H1 (cell line): ENCODE measurements at regions not wholly inside any gene's neighbourhood (a gene's known extent, or its start where the extent isn't known, plus 50 kb on each side); places are given as distances from the start of the nearest gene placed in this dataset.

Experiments
- CHD1 ChIP-seq: IDR thresholded peaks from 2 replicates; pipeline ENCODE4 v1.6.1; 2012; ENCODE audit warnings: low read depth, low read length, improper control_type of control experiment
- CHD2 ChIP-seq: IDR thresholded peaks from 2 replicates; pipeline ENCODE4 v1.6.1; 2012; ENCODE audit warnings: low read length, improper control_type of control experiment
- CREB1 ChIP-seq: IDR thresholded peaks from 2 replicates; pipeline ENCODE4 v1.6.1; 2012; ENCODE audit warnings: inconsistent platforms
- EGR1 ChIP-seq: IDR thresholded peaks from 2 replicates; pipeline ENCODE4 v1.6.1; 2011; ENCODE audit warnings: low read depth, low read length, borderline replicate concordance
- HDAC2 ChIP-seq, 2 experiments: fragments of 300-600 bp in 1 of 2; sonication (generic) in 1 of 2; IDR thresholded peaks; 2 replicates each; pipeline ENCODE4 v1.6.1; 2011 to 2012; ENCODE audit warnings: low read depth in 2 of 2, low read length in 2 of 2, mild to moderate bottlenecking in 2 of 2, moderate library complexity in 2 of 2, borderline replicate concordance in 1 of 2, inconsistent platforms in 1 of 2
- POLR2A ChIP-seq, 2 experiments: IDR thresholded peaks; 1 replicate in 1 of 2; 2 replicates in 1 of 2; pipeline ENCODE4 v1.6.1; 2011; ENCODE audit warnings: low read depth in 2 of 2, low read length in 2 of 2, mild to moderate bottlenecking in 2 of 2; ENCODE audit errors: control extremely low read depth in 1 of 2
- RXRA ChIP-seq: IDR thresholded peaks from 2 replicates; pipeline ENCODE4 v1.6.1; 2011; ENCODE audit warnings: low read depth, mild to moderate bottlenecking, low read length, moderate library complexity; ENCODE audit not compliant: insufficient read depth
- SP2 ChIP-seq: IDR thresholded peaks from 2 replicates; pipeline ENCODE4 v1.6.1; 2012; ENCODE audit warnings: mild to moderate bottlenecking, low read length, inconsistent platforms
- TEAD4 ChIP-seq: IDR thresholded peaks from 2 replicates; pipeline ENCODE4 v1.6.1; 2012; ENCODE audit warnings: low read depth, low read length, inconsistent platforms, mixed read lengths
- USF2 ChIP-seq: IDR thresholded peaks from 2 replicates; pipeline ENCODE4 v1.6.1; 2011; ENCODE audit warnings: low read length, improper control_type of control experiment
- ZNF274 ChIP-seq: IDR thresholded peaks from 2 replicates; pipeline ENCODE4 v1.7.0; 2012; ENCODE audit warnings: low read length, borderline replicate concordance; ENCODE audit errors: extremely low read depth
- TF ChIP-seq, protein P1 (sequence below): fragments of 300-600 bp; sonication (generic); IDR thresholded peaks from 2 replicates; pipeline ENCODE4 v1.7.1; 2012; ENCODE audit warnings: low read length, moderate library complexity, mild to moderate bottlenecking, inconsistent platforms; ENCODE audit not compliant: insufficient replicate concordance

- TF ChIP-seq, protein P1, sequence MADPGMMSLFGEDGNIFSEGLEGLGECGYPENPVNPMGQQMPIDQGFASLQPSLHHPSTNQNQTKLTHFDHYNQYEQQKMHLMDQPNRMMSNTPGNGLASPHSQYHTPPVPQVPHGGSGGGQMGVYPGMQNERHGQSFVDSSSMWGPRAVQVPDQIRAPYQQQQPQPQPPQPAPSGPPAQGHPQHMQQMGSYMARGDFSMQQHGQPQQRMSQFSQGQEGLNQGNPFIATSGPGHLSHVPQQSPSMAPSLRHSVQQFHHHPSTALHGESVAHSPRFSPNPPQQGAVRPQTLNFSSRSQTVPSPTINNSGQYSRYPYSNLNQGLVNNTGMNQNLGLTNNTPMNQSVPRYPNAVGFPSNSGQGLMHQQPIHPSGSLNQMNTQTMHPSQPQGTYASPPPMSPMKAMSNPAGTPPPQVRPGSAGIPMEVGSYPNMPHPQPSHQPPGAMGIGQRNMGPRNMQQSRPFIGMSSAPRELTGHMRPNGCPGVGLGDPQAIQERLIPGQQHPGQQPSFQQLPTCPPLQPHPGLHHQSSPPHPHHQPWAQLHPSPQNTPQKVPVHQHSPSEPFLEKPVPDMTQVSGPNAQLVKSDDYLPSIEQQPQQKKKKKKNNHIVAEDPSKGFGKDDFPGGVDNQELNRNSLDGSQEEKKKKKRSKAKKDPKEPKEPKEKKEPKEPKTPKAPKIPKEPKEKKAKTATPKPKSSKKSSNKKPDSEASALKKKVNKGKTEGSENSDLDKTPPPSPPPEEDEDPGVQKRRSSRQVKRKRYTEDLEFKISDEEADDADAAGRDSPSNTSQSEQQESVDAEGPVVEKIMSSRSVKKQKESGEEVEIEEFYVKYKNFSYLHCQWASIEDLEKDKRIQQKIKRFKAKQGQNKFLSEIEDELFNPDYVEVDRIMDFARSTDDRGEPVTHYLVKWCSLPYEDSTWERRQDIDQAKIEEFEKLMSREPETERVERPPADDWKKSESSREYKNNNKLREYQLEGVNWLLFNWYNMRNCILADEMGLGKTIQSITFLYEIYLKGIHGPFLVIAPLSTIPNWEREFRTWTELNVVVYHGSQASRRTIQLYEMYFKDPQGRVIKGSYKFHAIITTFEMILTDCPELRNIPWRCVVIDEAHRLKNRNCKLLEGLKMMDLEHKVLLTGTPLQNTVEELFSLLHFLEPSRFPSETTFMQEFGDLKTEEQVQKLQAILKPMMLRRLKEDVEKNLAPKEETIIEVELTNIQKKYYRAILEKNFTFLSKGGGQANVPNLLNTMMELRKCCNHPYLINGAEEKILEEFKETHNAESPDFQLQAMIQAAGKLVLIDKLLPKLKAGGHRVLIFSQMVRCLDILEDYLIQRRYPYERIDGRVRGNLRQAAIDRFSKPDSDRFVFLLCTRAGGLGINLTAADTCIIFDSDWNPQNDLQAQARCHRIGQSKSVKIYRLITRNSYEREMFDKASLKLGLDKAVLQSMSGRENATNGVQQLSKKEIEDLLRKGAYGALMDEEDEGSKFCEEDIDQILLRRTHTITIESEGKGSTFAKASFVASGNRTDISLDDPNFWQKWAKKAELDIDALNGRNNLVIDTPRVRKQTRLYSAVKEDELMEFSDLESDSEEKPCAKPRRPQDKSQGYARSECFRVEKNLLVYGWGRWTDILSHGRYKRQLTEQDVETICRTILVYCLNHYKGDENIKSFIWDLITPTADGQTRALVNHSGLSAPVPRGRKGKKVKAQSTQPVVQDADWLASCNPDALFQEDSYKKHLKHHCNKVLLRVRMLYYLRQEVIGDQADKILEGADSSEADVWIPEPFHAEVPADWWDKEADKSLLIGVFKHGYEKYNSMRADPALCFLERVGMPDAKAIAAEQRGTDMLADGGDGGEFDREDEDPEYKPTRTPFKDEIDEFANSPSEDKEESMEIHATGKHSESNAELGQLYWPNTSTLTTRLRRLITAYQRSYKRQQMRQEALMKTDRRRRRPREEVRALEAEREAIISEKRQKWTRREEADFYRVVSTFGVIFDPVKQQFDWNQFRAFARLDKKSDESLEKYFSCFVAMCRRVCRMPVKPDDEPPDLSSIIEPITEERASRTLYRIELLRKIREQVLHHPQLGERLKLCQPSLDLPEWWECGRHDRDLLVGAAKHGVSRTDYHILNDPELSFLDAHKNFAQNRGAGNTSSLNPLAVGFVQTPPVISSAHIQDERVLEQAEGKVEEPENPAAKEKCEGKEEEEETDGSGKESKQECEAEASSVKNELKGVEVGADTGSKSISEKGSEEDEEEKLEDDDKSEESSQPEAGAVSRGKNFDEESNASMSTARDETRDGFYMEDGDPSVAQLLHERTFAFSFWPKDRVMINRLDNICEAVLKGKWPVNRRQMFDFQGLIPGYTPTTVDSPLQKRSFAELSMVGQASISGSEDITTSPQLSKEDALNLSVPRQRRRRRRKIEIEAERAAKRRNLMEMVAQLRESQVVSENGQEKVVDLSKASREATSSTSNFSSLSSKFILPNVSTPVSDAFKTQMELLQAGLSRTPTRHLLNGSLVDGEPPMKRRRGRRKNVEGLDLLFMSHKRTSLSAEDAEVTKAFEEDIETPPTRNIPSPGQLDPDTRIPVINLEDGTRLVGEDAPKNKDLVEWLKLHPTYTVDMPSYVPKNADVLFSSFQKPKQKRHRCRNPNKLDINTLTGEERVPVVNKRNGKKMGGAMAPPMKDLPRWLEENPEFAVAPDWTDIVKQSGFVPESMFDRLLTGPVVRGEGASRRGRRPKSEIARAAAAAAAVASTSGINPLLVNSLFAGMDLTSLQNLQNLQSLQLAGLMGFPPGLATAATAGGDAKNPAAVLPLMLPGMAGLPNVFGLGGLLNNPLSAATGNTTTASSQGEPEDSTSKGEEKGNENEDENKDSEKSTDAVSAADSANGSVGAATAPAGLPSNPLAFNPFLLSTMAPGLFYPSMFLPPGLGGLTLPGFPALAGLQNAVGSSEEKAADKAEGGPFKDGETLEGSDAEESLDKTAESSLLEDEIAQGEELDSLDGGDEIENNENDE: no peak
- TF ChIP-seq RXRA: no peak
- TF ChIP-seq CREB1: no peak
- TF ChIP-seq USF2: no peak
- TF ChIP-seq TEAD4: no peak
- TF ChIP-seq CHD2: no peak
- TF ChIP-seq CHD1: no peak
- TF ChIP-seq ZNF274: no peak
- TF ChIP-seq HDAC2 (IDR thresholded peaks at IDR 0.05; ENCODE audit: borderline replicate concordance in 1 of 2, low read depth in 2 of 2, low read length in 2 of 2): no peak
- TF ChIP-seq SP2: no peak
- TF ChIP-seq EGR1: no peak
- no peak for TF ChIP-seq POLR2A (IDR thresholded peaks at IDR 0.05; ENCODE audit: control extremely low read depth in 1 of 2, low read depth in 2 of 2, low read length in 2 of 2)
Measured at GRCh38 chr20:24253321-24253720, 216.1 kb upstream of the SYNDIG1 start (continued).
